ENCODE measurements at regions not wholly inside any gene's neighbourhood (a gene's known extent, or its start where the extent isn't known, plus 50 kb on each side); places are given as distances from the start of the nearest gene placed in this dataset.

GRCh38 chr2:22518641-22519040 lies 866.3 kb upstream of the KLHL29 start:
- H3K36me3 ChIP-seq = no peaks in the 10 kb centered on the region
- H3K27me3 ChIP-seq = no peaks in the 10 kb centered on the region
- H3K27ac ChIP-seq = no peak overlapping the region
- no peak for TF ChIP-seq CTCF (IDR thresholded peaks at IDR 0.05)
- TF ChIP-seq POLR2A (IDR thresholded peaks at IDR 0.05) = no peak
- no peak for TF ChIP-seq EP300 (IDR thresholded peaks at IDR 0.05)
- intact Hi-C loops (cut with DNase I) = no loop called here
- no peak overlapping the region for H3K4me3 ChIP-seq
- no peak for DNase-seq
- H3K9me3 ChIP-seq = no peaks in the 10 kb centered on the region
- H3K4me1 ChIP-seq (ENCODE audit: insufficient read depth) = no peaks in the 10 kb centered on the region

GRCh38 chr2:22520369-22521288 lies 864.4 kb upstream of the KLHL29 start:
- no peak for TF ChIP-seq CTCF (IDR thresholded peaks at IDR 0.05)
- no peak for TF ChIP-seq POLR2A (IDR thresholded peaks at IDR 0.05)
- no peak for TF ChIP-seq EP300 (IDR thresholded peaks at IDR 0.05)
- H3K9me3 ChIP-seq = no peaks in the 10 kb centered on the region
- no peaks in the 10 kb centered on the region for H3K27me3 ChIP-seq
- H3K27ac ChIP-seq = no peak overlapping the region
- intact Hi-C loops (cut with DNase I) = loop anchor here in 1 of 4 donors (1.0 kb wide), 1 partner anchor 16 kb away; no protein-coding TSS in a partner anchor
- H3K4me3 ChIP-seq = no peak overlapping the region
- no peaks in the 10 kb centered on the region for H3K36me3 ChIP-seq
- 30 to 36% (median 36%) methylated on average over 8 of the region's 8 CpGs for WGBS, 3 donors
- no peak for DNase-seq
- no peaks in the 10 kb centered on the region for H3K4me1 ChIP-seq (ENCODE audit: insufficient read depth)

GRCh38 chr2:22521620-22522019 lies 863.4 kb upstream of the KLHL29 start:
- intact Hi-C loops (cut with DNase I) = no loop called here
- Histone ChIP-seq H3K27me3 (no peaks in the 10 kb centered on the region), H3K4me3 (no peak overlapping the region), H3K9me3 (no peaks in the 10 kb centered on the region), H3K36me3 (no peaks in the 10 kb centered on the region), H3K27ac (no peak overlapping the region), H3K4me1 (ENCODE audit: insufficient read depth) (no peaks in the 10 kb centered on the region)
- TF ChIP-seq EP300 (IDR thresholded peaks at IDR 0.05) (no peak), POLR2A (IDR thresholded peaks at IDR 0.05) (no peak), CTCF (IDR thresholded peaks at IDR 0.05) (no peak)
- DNase-seq = no peak

- Histone ChIP-seq H3K9me3 (no peaks in the 10 kb centered on the region), H3K4me1 (ENCODE audit: insufficient read depth) (no peaks in the 10 kb centered on the region), H3K27me3 (no peaks in the 10 kb centered on the region), H3K36me3 (no peaks in the 10 kb centered on the region), H3K4me3 (no peak overlapping the region), H3K27ac (no peak overlapping the region)
- DNase-seq = no peak
- intact Hi-C loops (cut with DNase I) = no loop called here
- no peak for TF ChIP-seq CTCF (IDR thresholded peaks at IDR 0.05)
- no peak for TF ChIP-seq POLR2A (IDR thresholded peaks at IDR 0.05)
- no peak for TF ChIP-seq EP300 (IDR thresholded peaks at IDR 0.05)
These were observed 859.3 kb upstream of the KLHL29 start for GRCh38 chr2:22525681-22526080.

All from ovary (tissue), 7 donors.